ENCODE measurements at regions not wholly inside any gene's neighbourhood (a gene's known extent, or its start where the extent isn't known, plus 50 kb on each side); places are given as distances from the start of the nearest gene placed in this dataset.

GRCh38 chr2:15828576-15828975, 111.8 kb upstream of the MYCN start:
- DNase-seq, result no peak

GRCh38 chr2:15829091-15829801, 111.1 kb upstream of the MYCN start:
- DNase-seq, result no peak

GRCh38 chr2:15829985-15830384, 110.4 kb upstream of the MYCN start:
- DNase-seq, result no peak

- no peak for DNase-seq
These were observed 109.3 kb upstream of the MYCN start for GRCh38 chr2:15830937-15831549.

GRCh38 chr2:15832030-15832709, 108.2 kb upstream of the MYCN start:
- no peak for DNase-seq

GRCh38 chr2:15832849-15833680, 107.3 kb upstream of the MYCN start:
- DNase-seq, result no peak

- DNase-seq, result no peak
These were observed 106.6 kb upstream of the MYCN start for GRCh38 chr2:15833731-15834130.

- no peak for DNase-seq
These were observed 105.8 kb upstream of the MYCN start for GRCh38 chr2:15834381-15835031.

- DNase-seq, result no peak
These were observed 104.2 kb upstream of the MYCN start for GRCh38 chr2:15835991-15836688.

- DNase-seq, result no peak
These were observed 103.4 kb upstream of the MYCN start for GRCh38 chr2:15836689-15837610.

- DNase-seq, result no peak
These were observed 101.8 kb upstream of the MYCN start for GRCh38 chr2:15838481-15839090.

GRCh38 chr2:15839426-15840124, 100.8 kb upstream of the MYCN start:
- no peak for DNase-seq

GRCh38 chr2:15840148-15840547, 100.2 kb upstream of the MYCN start:
- DNase-seq, result no peak

- DNase-seq, result no peak
These were observed 99.4 kb upstream of the MYCN start for GRCh38 chr2:15840969-15841368.

GRCh38 chr2:15841776-15842560, 98.4 kb upstream of the MYCN start:
- no peak for DNase-seq

- DNase-seq, result no peak
These were observed 97.3 kb upstream of the MYCN start for GRCh38 chr2:15842758-15843666.

GRCh38 chr2:15844211-15844801, 96.0 kb upstream of the MYCN start:
- DNase-seq, result no peak

GRCh38 chr2:15845294-15845693, 95.1 kb upstream of the MYCN start:
- DNase-seq, result no peak
